Glomerular visceral epithelial cell (primary cell): ENCODE measurements at regions not wholly inside any gene's neighbourhood (a gene's known extent, or its start where the extent isn't known, plus 50 kb on each side); places are given as distances from the start of the nearest gene placed in this dataset.
"Not testable (repeated sequence)": the region's sequence is repeated elsewhere in the genome, so short reads cannot be mapped to it uniquely, and the experiment has no call there.

ENCODE experiments used
- DNase-seq: peaks from one replicate; pipeline ENCODE4 v3.0.0-alpha.2; 2016; ENCODE audit errors: extremely low spot score

DNA sequence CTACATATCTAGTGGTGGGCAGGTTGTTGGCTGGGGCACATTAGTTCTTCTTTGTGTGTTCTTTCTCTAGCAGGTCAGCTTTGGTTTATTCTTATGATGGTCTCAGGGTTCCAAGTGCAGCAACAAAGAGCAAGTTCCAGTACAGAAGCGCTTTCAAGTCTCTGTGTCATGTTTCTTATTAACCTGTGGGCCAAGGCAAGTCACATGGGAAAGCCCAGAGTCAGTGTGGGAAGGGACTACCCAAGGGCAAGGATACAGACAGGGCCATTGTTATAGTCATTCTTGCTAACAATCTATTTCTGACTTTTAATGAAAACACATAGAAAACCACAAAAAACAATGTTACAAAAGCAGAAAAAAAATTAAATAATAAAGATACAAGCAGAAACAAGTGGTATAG is 754.6 kb downstream of the TBC1D22A start:
- DNase-seq: no peak

DNA sequence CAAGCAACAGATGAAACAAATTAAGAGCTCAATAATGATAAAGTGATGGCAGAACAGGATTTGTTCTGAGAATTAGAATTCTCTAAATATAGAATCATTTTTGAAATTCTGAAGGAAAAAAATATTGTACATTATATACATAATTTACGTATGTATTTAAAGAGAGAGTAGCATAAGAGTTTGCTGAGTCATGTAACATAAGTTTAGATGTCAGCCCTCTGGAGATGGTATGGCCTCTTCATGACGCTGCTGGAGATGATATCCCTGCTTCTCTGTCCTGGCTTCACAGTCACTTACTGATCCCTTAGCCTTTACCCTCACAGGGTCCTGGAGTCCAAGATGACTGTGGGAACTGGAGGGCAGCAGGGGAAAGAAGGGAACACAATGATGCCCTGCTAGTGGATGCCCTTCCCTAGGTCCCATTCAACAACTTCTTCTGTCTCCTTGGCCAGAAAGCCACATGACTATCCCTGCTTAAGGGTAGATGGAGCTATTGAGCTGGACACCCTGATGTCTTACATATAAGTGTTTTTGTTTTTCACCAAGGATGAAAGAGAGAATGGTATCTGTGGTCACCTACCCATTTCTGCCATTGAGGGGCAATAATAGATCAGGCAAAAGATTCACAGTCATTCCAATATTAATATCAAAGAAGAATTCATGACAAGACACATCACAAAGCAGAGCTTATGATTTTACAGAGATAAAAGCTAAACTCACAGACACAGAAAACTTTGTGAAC is 753.1 kb downstream of the TBC1D22A start:
- DNase-seq: no peak

DNA sequence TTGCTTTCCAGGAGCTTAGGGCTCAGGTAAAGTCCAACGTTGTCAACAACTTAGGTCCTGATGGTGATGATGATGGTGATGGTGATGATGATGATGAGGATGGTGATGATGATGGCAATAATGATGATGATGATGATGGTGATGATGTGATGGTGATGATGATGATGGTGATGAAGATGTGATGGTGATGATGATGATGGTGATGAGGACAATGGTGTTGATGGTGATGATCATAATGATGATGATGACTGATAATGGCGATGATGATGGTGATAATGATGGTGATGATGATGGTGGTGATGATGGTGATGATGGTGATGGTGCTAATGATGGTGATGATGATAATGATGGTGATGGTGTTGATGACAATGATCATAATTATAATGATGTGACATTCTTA is 750.2 kb downstream of the TBC1D22A start:
- DNase-seq: no peak

DNA sequence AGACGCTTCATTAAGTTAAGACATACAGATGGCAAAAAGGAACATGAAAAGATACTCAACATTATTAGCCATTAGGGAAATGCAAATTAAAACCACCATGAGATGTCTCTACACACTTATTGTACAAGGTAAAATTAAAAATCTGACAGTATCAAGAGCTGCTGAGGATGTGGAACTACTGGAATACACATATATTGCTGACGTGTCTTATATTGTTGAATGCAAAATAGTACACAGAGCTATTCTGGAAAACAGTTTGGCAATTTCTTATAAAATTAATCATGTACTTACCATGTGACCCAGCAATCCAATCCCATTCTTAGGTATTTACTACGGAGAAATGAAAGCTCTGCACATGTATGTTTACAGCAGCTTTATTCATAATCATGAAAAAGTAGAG is 742.5 kb downstream of the TBC1D22A start:
- no peak for DNase-seq

DNA sequence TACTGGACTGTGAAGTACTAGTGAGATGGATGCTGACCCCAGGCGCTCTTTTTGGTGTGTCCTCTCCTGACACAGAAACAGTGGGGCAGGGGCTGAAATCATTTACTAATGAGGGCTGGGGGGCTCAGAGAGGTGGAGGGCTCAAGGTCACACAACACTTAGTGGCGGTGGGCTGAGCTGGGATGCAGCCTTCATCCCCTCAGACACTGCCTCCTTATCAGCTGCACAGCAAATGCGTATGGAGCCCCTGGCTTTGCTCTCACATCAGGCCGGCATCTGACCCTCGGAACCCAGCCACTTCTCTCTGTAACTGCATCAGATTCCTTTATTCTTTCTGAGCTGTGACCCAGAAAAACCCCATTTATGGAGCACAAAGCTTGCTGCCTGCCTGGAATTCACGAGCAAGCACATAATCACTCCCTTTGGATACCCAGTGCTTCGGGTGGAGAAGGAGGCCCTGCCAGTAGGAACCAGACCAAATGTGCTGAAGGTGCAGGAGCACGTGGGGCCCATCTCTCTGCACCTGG is 736.6 kb downstream of the TBC1D22A start:
- DNase-seq: no peak

DNA sequence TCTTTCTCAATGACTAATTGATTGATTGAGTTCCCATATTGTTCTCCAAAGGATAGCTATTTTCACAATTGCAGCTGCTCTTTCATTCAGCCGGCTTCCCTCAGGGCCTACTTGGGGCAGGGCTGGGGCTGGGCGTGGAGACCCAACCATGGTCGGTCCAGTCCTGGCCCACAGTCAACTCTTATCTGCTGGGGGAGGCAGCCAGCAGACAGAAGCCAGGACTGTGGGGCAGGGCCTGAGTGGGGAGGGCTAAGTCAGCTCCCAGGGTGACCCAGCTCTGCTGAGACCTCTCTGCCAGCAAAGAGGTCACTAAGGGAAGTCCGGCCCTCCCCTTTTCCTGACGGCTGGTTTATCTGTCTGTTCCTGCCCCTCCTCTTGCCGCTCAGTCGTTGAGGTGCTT is 735.2 kb downstream of the TBC1D22A start:
- no peak for DNase-seq

DNA sequence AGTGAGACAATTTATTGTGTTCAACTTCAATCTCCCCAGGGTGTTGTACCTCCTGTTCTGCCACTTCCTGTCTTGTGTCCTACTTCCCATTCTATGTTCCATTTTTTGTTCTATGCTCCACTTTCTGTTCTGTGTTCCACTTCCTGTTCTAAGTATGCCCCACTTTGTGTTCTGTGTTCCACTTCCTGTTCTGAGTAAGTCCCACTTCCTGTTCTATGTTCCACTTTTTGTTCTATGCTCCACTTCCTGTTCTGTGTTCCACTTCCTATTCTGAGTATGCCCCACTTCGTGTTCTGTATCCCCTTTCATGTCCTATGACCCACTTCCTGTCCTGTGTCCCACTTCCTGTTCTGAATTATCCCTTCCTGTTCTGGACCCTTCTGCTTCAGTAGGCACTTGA is 732.7 kb downstream of the TBC1D22A start:
- no peak for DNase-seq

DNA sequence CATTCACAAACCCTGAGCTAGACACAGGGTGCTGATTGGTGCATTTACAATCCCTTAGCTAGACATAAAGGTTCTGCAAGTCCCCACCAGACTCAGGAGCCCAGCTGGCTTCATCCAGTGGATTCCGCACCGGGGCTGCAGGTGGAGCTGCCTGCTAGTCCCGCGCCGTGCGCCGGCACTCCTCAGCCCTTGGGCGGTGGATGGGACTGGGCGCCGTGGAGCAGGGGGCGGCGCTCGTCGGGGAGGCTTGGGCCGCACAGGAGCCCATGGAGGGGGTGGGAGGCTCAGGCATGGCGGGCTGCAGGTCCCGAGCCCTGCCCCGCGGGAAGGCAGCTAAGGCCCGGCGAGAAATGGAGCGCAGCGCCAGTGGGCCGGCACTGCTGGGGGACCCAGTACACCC is 725.7 kb downstream of the TBC1D22A start:
- DNase-seq: not testable (repeated sequence)

DNA sequence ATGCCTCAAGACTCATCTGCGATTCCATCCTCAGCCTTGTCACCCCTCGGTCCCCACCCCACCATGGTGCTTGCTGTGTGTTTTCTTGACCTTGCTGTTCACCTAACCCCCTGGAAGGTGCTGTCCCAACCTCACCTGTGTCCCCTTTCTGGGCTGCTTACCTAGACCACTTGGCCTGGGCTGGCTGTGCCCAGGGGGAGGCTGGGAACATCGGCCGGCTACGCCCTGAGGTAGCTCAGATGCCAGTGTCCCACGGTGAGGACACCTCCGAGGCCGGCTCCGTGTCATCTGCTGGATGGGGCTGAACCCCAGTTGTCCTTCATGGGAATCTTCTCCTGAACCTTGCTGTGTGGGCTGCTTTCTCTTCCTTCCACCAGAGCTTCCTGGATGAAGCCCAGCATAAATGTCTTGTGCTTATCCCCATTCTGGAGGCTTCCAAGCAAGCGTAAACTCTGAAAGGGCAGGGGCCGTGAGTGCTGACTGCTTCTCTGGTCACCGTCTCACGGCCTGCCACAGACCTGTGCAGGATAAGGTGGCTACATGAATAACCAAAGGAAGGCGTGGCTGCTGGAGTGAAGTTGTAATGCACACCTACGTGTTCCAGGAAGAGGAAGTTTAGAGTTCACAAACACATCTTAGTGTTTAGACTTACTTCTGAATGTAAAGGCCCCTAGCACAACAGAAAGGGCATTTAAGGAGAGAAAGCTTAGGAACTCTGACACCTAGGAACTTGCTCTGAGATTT is 724.3 kb downstream of the TBC1D22A start:
- no peak for DNase-seq

DNA sequence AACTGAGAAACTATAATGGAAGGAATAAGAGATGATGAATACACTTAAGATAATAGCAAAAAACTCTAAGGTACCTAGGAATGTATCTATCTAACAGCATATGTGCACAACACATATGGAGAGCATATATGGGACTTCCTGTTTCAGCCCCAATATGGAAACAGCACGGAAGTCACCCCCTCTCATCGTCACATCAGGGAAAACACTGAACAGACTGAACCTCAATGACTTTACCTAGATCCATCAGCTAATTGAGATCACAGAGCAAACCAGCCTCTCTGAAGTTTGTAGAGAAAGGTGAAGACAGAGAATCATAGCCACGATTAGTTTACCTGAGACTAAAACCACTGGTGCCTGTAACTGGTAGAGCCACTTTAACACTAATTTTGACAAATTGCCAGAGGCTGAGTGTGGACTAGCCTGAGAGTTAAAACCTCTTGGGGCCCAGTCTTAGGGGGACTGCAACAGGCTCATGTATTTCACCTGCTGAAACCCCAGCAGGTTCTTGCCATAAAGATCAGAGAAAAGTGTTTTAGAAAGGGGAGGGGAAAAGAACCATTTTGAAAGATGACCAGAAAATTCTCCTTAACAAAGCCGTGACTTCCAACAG is 722.6 kb downstream of the TBC1D22A start:
- DNase-seq: no peak

DNA sequence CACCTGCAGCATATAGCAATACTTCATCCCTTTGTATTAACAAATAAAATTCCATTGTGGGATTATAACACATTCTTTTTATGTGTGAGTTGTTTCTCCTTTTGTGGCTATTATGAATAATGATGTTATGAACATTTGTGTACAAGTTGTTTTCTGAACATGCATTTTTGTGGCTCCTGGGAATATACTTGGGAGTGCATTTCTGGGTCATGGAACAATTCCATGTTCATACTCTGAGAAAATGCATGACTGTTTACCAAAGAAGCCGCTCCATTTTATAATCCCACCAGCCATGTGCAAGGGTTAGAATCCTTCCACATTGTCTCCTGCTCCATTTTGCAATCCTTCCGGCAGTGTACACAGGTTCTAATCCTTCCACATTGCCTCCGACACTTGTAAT is 713.8 kb downstream of the TBC1D22A start:
- DNase-seq: no peak

DNA sequence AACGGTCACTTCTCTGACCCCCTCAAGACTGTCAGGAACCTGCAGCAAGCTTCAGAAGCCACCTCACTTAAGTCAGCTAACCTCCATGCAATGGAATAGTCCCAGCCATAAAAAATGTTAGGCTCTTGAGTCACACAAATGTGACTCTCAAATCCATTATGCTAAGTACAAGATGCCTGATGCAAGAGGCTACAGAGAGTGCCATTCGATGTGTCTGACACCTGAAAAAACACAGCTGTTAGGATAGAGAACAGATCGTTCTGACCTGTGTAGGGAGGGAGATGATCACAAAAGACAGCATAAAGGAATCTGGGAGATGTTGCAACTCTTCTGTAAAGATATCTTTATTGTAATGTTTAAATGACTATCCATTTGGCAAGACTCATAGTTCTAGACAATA is 712.4 kb downstream of the TBC1D22A start:
- no peak for DNase-seq

DNA sequence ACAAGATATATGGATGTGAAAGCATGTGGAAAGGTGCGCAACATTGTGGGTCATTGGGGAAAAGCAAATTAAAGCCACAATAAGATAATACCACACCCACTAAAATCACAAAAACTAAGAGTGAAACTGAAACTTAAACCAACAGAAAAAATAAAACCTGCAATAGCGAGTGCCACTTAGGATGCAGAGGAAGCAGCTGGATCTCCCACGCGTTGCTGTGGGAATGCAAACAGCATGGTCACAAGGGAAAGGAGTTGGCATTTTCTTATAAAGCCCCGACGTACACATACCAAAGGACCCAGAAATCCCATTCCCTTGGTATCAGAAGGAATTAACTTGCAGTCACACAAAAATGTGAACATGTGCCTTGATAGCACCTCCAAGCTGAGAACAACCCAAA is 712.0 kb downstream of the TBC1D22A start:
- DNase-seq: no peak

DNA sequence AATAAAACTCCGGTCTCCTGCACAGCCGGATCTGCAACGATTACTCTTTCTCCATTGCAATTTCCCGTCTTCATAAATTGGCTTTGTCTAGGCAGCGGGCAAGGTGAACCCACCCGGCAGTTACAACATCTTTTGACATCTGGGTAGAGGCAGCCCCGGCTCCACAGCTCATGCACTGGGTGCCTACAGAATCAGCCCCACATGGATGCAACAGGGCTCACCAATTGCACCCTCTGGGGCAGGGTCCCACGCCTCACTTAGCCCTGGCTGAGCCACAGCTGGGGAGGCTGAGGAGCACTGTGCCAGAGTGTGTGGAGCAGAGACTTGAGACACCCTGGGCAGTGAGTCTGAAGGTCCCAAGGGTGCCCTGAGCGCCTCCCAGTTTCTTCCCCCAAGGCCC is 710.2 kb downstream of the TBC1D22A start:
- no peak for DNase-seq

DNA sequence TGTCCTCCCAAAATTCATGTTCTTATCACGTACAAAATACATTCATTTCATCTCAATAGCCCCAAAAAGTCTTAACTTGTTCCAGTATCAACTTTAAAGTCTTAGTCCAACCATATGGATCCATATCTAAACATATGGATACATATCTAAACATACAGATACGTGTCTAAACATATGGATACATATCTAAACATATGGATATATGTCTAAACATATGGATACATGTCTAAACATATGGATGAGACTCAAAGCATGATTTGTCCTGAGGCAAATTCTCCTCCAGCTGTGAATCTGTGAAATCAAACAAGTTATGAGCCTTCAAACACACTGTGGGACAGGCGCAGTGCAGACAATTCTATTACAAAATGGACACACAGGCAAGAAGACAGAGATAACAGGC is 709.0 kb downstream of the TBC1D22A start:
- no peak for DNase-seq

DNA sequence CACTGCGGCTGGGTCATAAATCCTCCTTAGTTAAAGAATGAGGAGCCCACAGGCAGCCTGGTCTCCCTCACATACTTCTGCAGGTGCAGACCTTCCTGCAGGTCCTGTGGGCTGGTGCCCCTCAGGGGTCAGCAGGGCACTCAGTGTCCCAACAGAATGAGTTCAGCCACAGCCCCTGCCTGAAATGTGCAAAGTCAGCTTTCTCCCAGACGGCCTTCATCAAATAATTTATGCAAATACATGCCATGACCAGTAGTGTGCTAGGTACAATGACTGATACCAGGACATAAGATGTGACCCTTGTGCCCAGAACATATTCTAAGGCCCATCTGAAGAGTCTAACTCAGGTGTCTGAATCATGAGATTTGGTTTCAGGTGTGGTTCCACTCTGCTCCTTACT is 703.4 kb downstream of the TBC1D22A start:
- DNase-seq: no peak

DNA sequence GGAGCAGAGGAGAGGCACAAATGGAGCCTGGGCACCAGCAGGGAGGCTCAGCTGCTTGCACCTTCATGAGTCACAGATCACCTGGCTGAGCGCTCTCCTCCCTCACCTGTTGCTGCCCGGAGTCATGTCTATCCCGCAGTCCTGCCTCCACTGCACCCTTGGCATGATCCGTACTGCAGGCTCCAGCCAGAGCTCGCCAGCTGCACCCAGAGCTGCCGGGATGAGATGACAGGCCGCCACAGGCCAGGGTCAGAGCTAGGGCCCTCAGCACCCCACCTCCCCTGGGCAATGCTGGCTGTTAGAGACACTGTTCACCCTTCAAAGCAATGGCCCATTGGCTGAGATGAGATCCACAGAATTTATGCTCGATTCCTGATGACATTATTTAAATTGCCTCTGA is 702.8 kb downstream of the TBC1D22A start:
- DNase-seq: no peak

DNA sequence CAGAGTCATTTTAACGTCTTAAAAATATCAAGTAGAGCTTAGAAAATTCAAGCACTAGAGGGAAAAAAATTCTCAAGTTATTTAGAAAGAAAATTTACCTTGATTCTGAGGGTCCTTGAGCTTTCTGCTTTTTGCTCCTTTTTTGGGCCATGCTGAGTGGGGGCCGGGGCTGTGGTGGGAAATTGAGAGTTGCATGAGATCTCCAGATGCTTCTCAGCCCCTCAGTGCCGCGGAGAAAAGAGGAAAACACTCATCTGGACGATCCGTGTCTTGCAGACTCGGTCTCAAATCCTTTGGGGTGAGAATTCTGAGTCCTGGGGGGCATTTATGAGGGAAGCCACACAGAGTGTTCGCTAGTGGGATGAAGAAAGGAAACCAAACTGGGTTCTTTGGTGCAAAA is 700.8 kb downstream of the TBC1D22A start:
- DNase-seq: no peak

DNA sequence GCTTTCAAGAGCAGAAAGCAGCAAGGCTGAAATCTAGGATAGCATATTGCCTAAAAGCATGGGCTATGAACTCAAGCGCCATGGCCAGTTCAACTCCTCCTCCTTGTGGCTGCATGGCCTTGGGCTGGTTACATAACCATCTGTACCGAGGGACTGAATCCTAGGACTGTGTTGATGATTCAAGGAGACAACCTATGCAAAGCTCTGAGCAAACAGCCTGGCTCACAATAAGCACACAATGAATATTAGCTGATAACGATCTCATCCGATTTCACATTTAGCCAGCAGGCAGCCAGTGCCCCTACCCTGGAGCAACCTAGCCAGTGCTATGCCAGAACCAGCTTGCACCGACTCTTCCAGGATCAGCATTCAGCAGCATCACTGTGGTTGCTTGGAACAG is 698.4 kb downstream of the TBC1D22A start:
- no peak for DNase-seq

DNA sequence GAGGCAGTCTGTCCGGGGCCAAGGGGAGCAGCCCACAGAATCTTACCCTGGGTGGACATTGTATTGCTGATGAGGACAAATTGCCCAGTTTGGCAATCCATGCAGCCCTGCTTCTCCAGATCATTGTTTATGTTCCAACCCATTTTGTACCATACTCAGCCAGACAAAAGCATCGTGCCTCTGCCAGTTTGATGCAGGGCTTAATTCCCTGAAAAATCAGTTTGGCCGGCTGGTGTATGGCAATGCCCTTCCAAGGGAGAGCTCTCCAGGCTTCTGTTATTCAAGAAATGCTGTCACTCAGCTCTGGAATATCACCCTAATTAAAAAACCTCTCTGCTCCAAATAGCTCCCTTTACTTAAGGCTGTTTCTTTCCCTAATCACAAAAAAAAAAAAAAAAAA is 697.7 kb downstream of the TBC1D22A start:
- DNase-seq: no peak

DNA sequence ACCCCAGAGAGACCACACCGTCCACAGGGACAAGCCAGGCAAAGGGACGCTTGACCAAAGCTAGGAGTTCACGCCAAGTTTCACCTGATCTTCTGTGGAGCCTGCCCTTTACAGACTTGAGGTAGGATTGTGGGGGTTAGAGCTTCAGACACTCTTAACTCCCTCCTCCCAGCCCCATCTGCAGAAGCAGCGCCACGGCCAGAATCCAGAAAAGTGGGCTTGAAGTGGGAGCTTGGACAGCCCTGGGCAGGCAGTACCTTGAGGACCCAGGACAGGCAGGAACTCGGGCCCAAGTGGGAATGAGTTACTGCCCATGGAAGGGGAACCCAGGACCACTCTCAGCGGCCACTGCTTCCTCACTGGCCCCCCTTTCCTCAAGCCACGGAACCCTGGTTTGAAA is 695.9 kb downstream of the TBC1D22A start:
- DNase-seq: no peak

DNA sequence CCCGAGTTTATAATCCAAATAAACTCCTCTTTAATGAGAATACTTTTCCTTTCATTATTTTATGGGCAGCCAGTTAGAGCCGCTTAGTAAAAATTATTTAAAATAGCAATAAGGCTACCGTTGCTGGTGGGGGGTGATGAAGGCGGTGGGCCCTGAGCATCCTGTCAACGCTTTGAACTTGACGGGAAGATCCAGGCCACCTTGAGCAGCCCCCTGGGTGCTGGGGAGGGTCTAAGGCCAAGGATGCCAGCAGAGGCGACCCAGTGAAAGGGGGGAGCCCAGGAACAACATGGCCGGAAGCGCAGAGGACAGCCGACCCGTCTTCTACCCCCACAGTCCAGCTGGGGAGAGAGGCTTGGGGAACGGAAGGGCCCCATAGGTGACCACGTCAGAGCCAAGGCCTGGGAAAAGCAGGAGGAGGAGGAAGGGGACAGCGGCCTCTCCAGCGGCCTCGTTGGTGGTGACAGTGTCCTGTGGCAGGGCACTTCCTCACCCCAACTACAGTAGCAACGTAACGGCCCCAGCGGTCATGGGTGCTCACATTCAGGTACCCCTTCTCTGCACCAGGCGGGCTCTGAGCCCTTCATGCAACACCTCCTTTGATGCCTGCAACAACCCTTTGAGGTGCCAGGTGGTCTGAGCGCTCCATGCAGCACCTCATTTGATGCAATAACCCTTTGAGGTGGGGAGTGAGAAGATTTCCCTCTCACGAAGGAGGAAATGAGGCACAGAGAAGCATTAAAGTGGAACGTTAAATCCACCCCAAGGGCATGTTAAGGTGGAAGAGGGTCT is 695.3 kb downstream of the TBC1D22A start:
- no peak for DNase-seq
